SK-N-SH (cell line): ENCODE measurements at regions not wholly inside any gene's neighbourhood (a gene's known extent, or its start where the extent isn't known, plus 50 kb on each side); places are given as distances from the start of the nearest gene placed in this dataset.

Experiments used
- CTCF ChIA-PET: fragments of 300-600, 350-600 bp; formaldehyde crosslinking; extraction: SDS; loops from one replicate; lab custom pipeline; 2021; lab: Yijun Ruan, JAX
- POLR2A ChIA-PET: fragments of 350-600 bp; sonication (Branson Sonifier 250); formaldehyde crosslinking; extraction: SDS; loops from one replicate; lab custom pipeline; 2020; ENCODE audit warnings: antibody characterized with exemption, inconsistent platforms; lab: Yijun Ruan, JAX
- DNase-seq: peaks from one replicate; pipeline ENCODE4 v3.0.0; 2012
- H2AFZ ChIP-seq: fragments of 200-600 bp; sonication (generic); 2 replicates; pipeline ENCODE4 v1.8.1; 2016; ENCODE audit warnings: antibody characterized with exemption, mild to moderate bottlenecking, low read depth
- H3F3A ChIP-seq: fragments of 200-600 bp; sonication (generic); replicated peaks from 2 replicates; pipeline ENCODE3; 2016; ENCODE audit warnings: antibody characterized with exemption, mild to moderate bottlenecking; ENCODE audit not compliant: insufficient read depth
- H3K27ac ChIP-seq, 2 experiments: fragments of 200-500 bp in 1 of 2; fragments of 200-600 bp in 1 of 2; sonication (Bioruptor generic) in 1 of 2; sonication (generic), shearing (Covaris generic) in 1 of 2; 2 replicates each; pipeline versions ENCODE4 v1.5.1 to v1.6.1; 2014 to 2016; ENCODE audit warnings: low read depth in 2 of 2, inconsistent platforms in 1 of 2, low read length in 1 of 2, mild to moderate bottlenecking in 1 of 2, mixed read lengths in 1 of 2
- H3K27me3 ChIP-seq: fragments of 200-600 bp; sonication (generic), shearing (Covaris generic); 2 replicates; pipeline ENCODE4 v1.6.1; 2016; ENCODE audit warnings: mixed run types; ENCODE audit not compliant: insufficient read depth
- H3K36me3 ChIP-seq, 2 experiments: fragments of 200-500 bp in 1 of 2; fragments of 200-600 bp in 1 of 2; sonication (Bioruptor generic) in 1 of 2; sonication (generic) in 1 of 2; replicated peaks in 1 of 2; 2 replicates each; pipeline versions ENCODE3 to v1.5.1; 2014 to 2016; ENCODE audit warnings: low read length in 1 of 2, mild to moderate bottlenecking in 1 of 2; ENCODE audit not compliant: insufficient read depth in 2 of 2, control insufficient read depth in 1 of 2
- H3K4me1 ChIP-seq, 2 experiments: fragments of 200-500 bp in 1 of 2; fragments of 200-600 bp in 1 of 2; sonication (Bioruptor generic) in 1 of 2; sonication (generic), shearing (Covaris generic) in 1 of 2; 2 replicates each; pipeline versions ENCODE4 v1.5.1 to v1.6.1; 2014 to 2016; ENCODE audit warnings: low read depth in 1 of 2, low read length in 1 of 2, mixed run types in 1 of 2; ENCODE audit not compliant: insufficient read depth in 2 of 2, control insufficient read depth in 1 of 2
- H3K4me2 ChIP-seq: fragments of 200-600 bp; sonication (generic), shearing (Covaris generic); 2 replicates; pipeline ENCODE4 v1.6.1; 2017; ENCODE audit warnings: mixed run types
- H3K4me3 ChIP-seq, 2 experiments: fragments of 200-500 bp in 1 of 2; fragments of 200-600 bp in 1 of 2; sonication (Bioruptor generic) in 1 of 2; sonication (generic), shearing (Covaris generic) in 1 of 2; 2 replicates each; pipeline versions ENCODE4 v1.5.1 to v1.8.1; 2014 to 2016; ENCODE audit warnings: low read depth in 2 of 2, inconsistent platforms in 1 of 2, low read length in 1 of 2, mild to moderate bottlenecking in 1 of 2, mixed read lengths in 1 of 2, moderate library complexity in 1 of 2
- H3K79me2 ChIP-seq: fragments of 200-600 bp; sonication (generic); 2 replicates; pipeline ENCODE4 v1.8.1; 2017; ENCODE audit warnings: mild to moderate bottlenecking; ENCODE audit not compliant: insufficient read depth
- H3K9ac ChIP-seq: fragments of 200-600 bp; sonication (generic); 2 replicates; pipeline ENCODE4 v1.6.1; 2017; ENCODE audit warnings: mixed run types
- H3K9me2 ChIP-seq: fragments of 200-600 bp; sonication (generic); 2 replicates; pipeline ENCODE4 v1.6.1; 2017; ENCODE audit warnings: mixed run types
- H3K9me3 ChIP-seq: fragments of 200-600 bp; sonication (generic); 2 replicates; pipeline ENCODE4 v1.6.1; 2017; ENCODE audit warnings: mixed run types, mild to moderate bottlenecking, moderate library complexity
- H4K20me1 ChIP-seq: fragments of 200-600 bp; sonication (generic); 2 replicates; pipeline ENCODE4 v1.6.1; 2017; ENCODE audit warnings: mild to moderate bottlenecking, mixed run types; ENCODE audit not compliant: insufficient read depth
- CHD2 ChIP-seq: fragments of 150-350 bp; IDR thresholded peaks from 2 replicates; pipeline ENCODE4 v1.6.1; 2018; ENCODE audit warnings: low read length; ENCODE audit not compliant: partially characterized antibody
- CTCF ChIP-seq: fragments of 200-600 bp; sonication (generic); IDR thresholded peaks from 2 replicates; pipeline ENCODE4 v1.6.1; 2017; ENCODE audit warnings: antibody characterized with exemption, mild to moderate bottlenecking, moderate library complexity
- FOSL2 ChIP-seq: IDR thresholded peaks from 2 replicates; pipeline ENCODE4 v1.4.0; 2012; ENCODE audit warnings: low read depth, mild to moderate bottlenecking, moderate library complexity, borderline replicate concordance
- GATA2 ChIP-seq: sonication (generic); formaldehyde crosslinking; IDR thresholded peaks from 2 replicates; pipeline ENCODE4 v1.5.0; 2020; ENCODE audit warnings: mild to moderate bottlenecking, missing genetic modification reagents
- NRF1 ChIP-seq: IDR thresholded peaks from 2 replicates; pipeline ENCODE4 v1.6.1; 2012; ENCODE audit warnings: low read depth, mild to moderate bottlenecking, low read length
- REST ChIP-seq: IDR thresholded peaks from 2 replicates; pipeline ENCODE4 v1.6.1; 2012; ENCODE audit warnings: mild to moderate bottlenecking, low read depth, low read length, moderate library complexity
- RXRA ChIP-seq: IDR thresholded peaks from 2 replicates; pipeline ENCODE4 v1.4.0; 2012; ENCODE audit warnings: low read depth, mild to moderate bottlenecking, borderline replicate concordance
- TCF12 ChIP-seq: IDR thresholded peaks from 2 replicates; pipeline ENCODE4 v1.4.0; 2012
- TEAD4 ChIP-seq: IDR thresholded peaks from 2 replicates; pipeline ENCODE4 v1.4.0; 2012; ENCODE audit warnings: mild to moderate bottlenecking, borderline replicate concordance; ENCODE audit not compliant: insufficient read depth
- USF2 ChIP-seq: fragments of 150-350 bp; IDR thresholded peaks from 2 replicates; pipeline ENCODE4 v1.6.1; 2017; ENCODE audit warnings: antibody characterized with exemption, low read length, low read depth, borderline replicate concordance

- H3K79me2 ChIP-seq = no peaks in the 10 kb centered on the region
- no peak overlapping the region for H3K4me2 ChIP-seq
- POLR2A ChIA-PET = no interaction called here
Measured at GRCh38 chr21:38883142-38883541, 77.4 kb downstream of the ETS2 start.

More at GRCh38 chr21:38883142-38883541, 77.4 kb downstream of the ETS2 start:
- Histone ChIP-seq H3F3A (no peaks in the 10 kb centered on the region), H3K9me3 (peaks cover 28% of the 10 kb centered on the region; the same call in 1 of the 2 replicates), H3K4me1 (no peaks in the 10 kb centered on the region), H4K20me1 (no peaks in the 10 kb centered on the region), H2AFZ (no peak overlapping the region), H3K27ac (no peak overlapping the region), H3K4me3 (no peak overlapping the region), H3K9me2 (no peaks in the 10 kb centered on the region), H3K36me3 (no peaks in the 10 kb centered on the region), H3K27me3 (no peaks in the 10 kb centered on the region), H3K9ac (no peak overlapping the region)
- CTCF ChIA-PET = no interaction called here
- TF ChIP-seq FOSL2 = no peak
- TF ChIP-seq RXRA = no peak
- no peak for TF ChIP-seq GATA2 (CRISPR knock-in tag)
- no peak for TF ChIP-seq NRF1
- no peak for TF ChIP-seq TCF12
- no peak for TF ChIP-seq CTCF
- no peak for TF ChIP-seq REST
- no peak for TF ChIP-seq TEAD4
- no peak for TF ChIP-seq CHD2
- no peak for TF ChIP-seq USF2
- DNase-seq = no peak
